Nucleus accumbens (tissue), 56 donors: ENCODE measurements at regions not wholly inside any gene's neighbourhood (a gene's known extent, or its start where the extent isn't known, plus 50 kb on each side); places are given as distances from the start of the nearest gene placed in this dataset.
"Not testable (repeated sequence)": the region's sequence is repeated elsewhere in the genome, so short reads cannot be mapped to it uniquely, and the experiment has no call there.

Experiments
- DNase-seq, 56 donors: peaks; one replicate each; lab custom pipeline; 2025; lab: John Stamatoyannopoulos, UW

- peak in 1 of 56 donors; percentile 7 for DNase-seq
Measured at GRCh38 chr2:62412347-62412742, 93.7 kb downstream of the TMEM17 start.

GRCh38 chr2:62410926-62411456 is 95.0 kb downstream of the TMEM17 start:
- DNase-seq: no peak

GRCh38 chr2:62410015-62410453 is 96.0 kb downstream of the TMEM17 start:
- DNase-seq: peak in 22 of 56 donors; percentile 8 to 56 (median 32)

GRCh38 chr2:62409442-62409841 is 96.6 kb downstream of the TMEM17 start:
- DNase-seq: no peak

- DNase-seq: no peak
Measured at GRCh38 chr2:62408241-62408677, 97.7 kb downstream of the TMEM17 start.

GRCh38 chr2:62407838-62408237 is 98.2 kb downstream of the TMEM17 start:
- DNase-seq: no peak

GRCh38 chr2:62407401-62407800 is 98.6 kb downstream of the TMEM17 start:
- no peak for DNase-seq

- DNase-seq: no peak
Measured at GRCh38 chr2:62406573-62407043, 99.4 kb downstream of the TMEM17 start.

GRCh38 chr2:62404913-62405312 is 101.1 kb downstream of the TMEM17 start:
- DNase-seq: no peak

- DNase-seq: no peak
Measured at GRCh38 chr2:62402156-62402555, 103.8 kb downstream of the TMEM17 start.

- DNase-seq: no peak
Measured at GRCh38 chr2:62398356-62398755, 107.6 kb downstream of the TMEM17 start.

GRCh38 chr2:62396880-62397279 is 109.1 kb downstream of the TMEM17 start:
- DNase-seq: no peak

GRCh38 chr2:62393293-62393692 is 112.7 kb downstream of the TMEM17 start:
- no peak for DNase-seq

- no peak for DNase-seq
Measured at GRCh38 chr2:62391696-62392095, 114.3 kb downstream of the TMEM17 start.

GRCh38 chr2:62386378-62386777 is 119.6 kb downstream of the TMEM17 start:
- DNase-seq: not testable (repeated sequence)

GRCh38 chr2:62383846-62384245 is 122.1 kb downstream of the TMEM17 start:
- no peak for DNase-seq

GRCh38 chr2:62382757-62383156 is 123.2 kb downstream of the TMEM17 start:
- no peak for DNase-seq

GRCh38 chr2:62382122-62382521 is 123.9 kb downstream of the TMEM17 start:
- no peak for DNase-seq

GRCh38 chr2:62381656-62382055 is 124.3 kb downstream of the TMEM17 start:
- DNase-seq: no peak

GRCh38 chr2:62379566-62379965 is 126.4 kb downstream of the TMEM17 start:
- no peak for DNase-seq

GRCh38 chr2:62375113-62375420 is 130.9 kb downstream of the TMEM17 start:
- no peak for DNase-seq

GRCh38 chr2:62374301-62375112 is 131.5 kb downstream of the TMEM17 start:
- DNase-seq: no peak
